ENCODE measurements at regions not wholly inside any gene's neighbourhood (a gene's known extent, or its start where the extent isn't known, plus 50 kb on each side); places are given as distances from the start of the nearest gene placed in this dataset.

- TF ChIP-seq POLR2AphosphoS5 (IDR thresholded peaks at IDR 0.05; ENCODE audit: low read depth, low read length) (no peak), SIN3A (IDR thresholded peaks at IDR 0.05; ENCODE audit: borderline replicate concordance, insufficient read depth, low read length) (no peak), TAF1 (IDR thresholded peaks at IDR 0.05; ENCODE audit: borderline replicate concordance, insufficient read depth, low read length) (no peak), REST (IDR thresholded peaks at IDR 0.05; ENCODE audit: insufficient read depth in 1 of 2, low read depth in 2 of 2, low read length in 2 of 2) (no peak), FOXP2 (optimal IDR thresholded peaks at IDR 0.05; ENCODE audit: borderline replicate concordance, extremely low read depth, extremely low read length, insufficient read depth) (no peak)
These were observed 268.7 kb upstream of the DKK2 start for GRCh38 chr4:107304699-107305286.

GRCh38 chr4:107299646-107300045, 263.5 kb upstream of the DKK2 start:
- TF ChIP-seq POLR2AphosphoS5 (IDR thresholded peaks at IDR 0.05; ENCODE audit: low read depth, low read length) (no peak), FOXP2 (optimal IDR thresholded peaks at IDR 0.05; ENCODE audit: borderline replicate concordance, extremely low read depth, extremely low read length, insufficient read depth) (no peak), REST (IDR thresholded peaks at IDR 0.05; ENCODE audit: insufficient read depth in 1 of 2, low read depth in 2 of 2, low read length in 2 of 2) (no peak), SIN3A (IDR thresholded peaks at IDR 0.05; ENCODE audit: borderline replicate concordance, insufficient read depth, low read length) (no peak), TAF1 (IDR thresholded peaks at IDR 0.05; ENCODE audit: borderline replicate concordance, insufficient read depth, low read length) (no peak)

GRCh38 chr4:107292979-107293378, 256.9 kb upstream of the DKK2 start:
- TF ChIP-seq SIN3A (IDR thresholded peaks at IDR 0.05; ENCODE audit: borderline replicate concordance, insufficient read depth, low read length) (no peak), FOXP2 (optimal IDR thresholded peaks at IDR 0.05; ENCODE audit: borderline replicate concordance, extremely low read depth, extremely low read length, insufficient read depth) (no peak)

- TF ChIP-seq FOXP2 (optimal IDR thresholded peaks at IDR 0.05; ENCODE audit: borderline replicate concordance, extremely low read depth, extremely low read length, insufficient read depth) (no peak), REST (IDR thresholded peaks at IDR 0.05; ENCODE audit: insufficient read depth in 1 of 2, low read depth in 2 of 2, low read length in 2 of 2) (no peak; a peak in 1 of 4 replicates), TAF1 (IDR thresholded peaks at IDR 0.05; ENCODE audit: borderline replicate concordance, insufficient read depth, low read length) (no peak), POLR2AphosphoS5 (IDR thresholded peaks at IDR 0.05; ENCODE audit: low read depth, low read length) (no peak), SIN3A (IDR thresholded peaks at IDR 0.05; ENCODE audit: borderline replicate concordance, insufficient read depth, low read length) (no peak)
These were observed 247.8 kb upstream of the DKK2 start for GRCh38 chr4:107283587-107284559.

- TF ChIP-seq FOXP2 (optimal IDR thresholded peaks at IDR 0.05; ENCODE audit: borderline replicate concordance, extremely low read depth, extremely low read length, insufficient read depth) (no peak), REST (IDR thresholded peaks at IDR 0.05; ENCODE audit: insufficient read depth in 1 of 2, low read depth in 2 of 2, low read length in 2 of 2) (no peak), POLR2AphosphoS5 (IDR thresholded peaks at IDR 0.05; ENCODE audit: low read depth, low read length) (no peak), SIN3A (IDR thresholded peaks at IDR 0.05; ENCODE audit: borderline replicate concordance, insufficient read depth, low read length) (no peak), TAF1 (IDR thresholded peaks at IDR 0.05; ENCODE audit: borderline replicate concordance, insufficient read depth, low read length) (no peak)
These were observed 243.6 kb upstream of the DKK2 start for GRCh38 chr4:107279733-107280132.

Measured in PFSK-1 (cell line).